Left lung (tissue), 4 donors: ENCODE measurements at regions not wholly inside any gene's neighbourhood (a gene's known extent, or its start where the extent isn't known, plus 50 kb on each side); places are given as distances from the start of the nearest gene placed in this dataset.

Experiments used
- ATAC-seq: fragments of 200-7000 bp; cut with Tn5 transposase; one replicate; pipeline ENCODE4 v1.9.1; 2020; ENCODE audit warnings: moderate library complexity
- DNase-seq, 4 donors: peaks; one replicate each; pipeline ENCODE4 v3.0.0-alpha.2; 2013 to 2020
- H3K27ac ChIP-seq, 2 donors: fragments of 200-600 bp; sonication (generic) in 1 of 2; one replicate each; pipeline versions ENCODE4 v1.5.0 to v1.8.0; 2020 to 2021
- H3K27me3 ChIP-seq, 2 donors: fragments of 200-600 bp; sonication (generic) in 1 of 2; one replicate each; pipeline versions ENCODE4 v1.5.0 to v1.8.0; 2020 to 2021
- H3K36me3 ChIP-seq, 2 donors: fragments of 200-600 bp; sonication (generic) in 1 of 2; one replicate each; pipeline versions ENCODE4 v1.5.0 to v1.8.0; 2020 to 2021
- H3K4me1 ChIP-seq, 2 donors: fragments of 200-600 bp; one replicate each; pipeline ENCODE4 v1.8.0; 2021
- H3K4me3 ChIP-seq, 2 donors: fragments of 200-600 bp; sonication (generic) in 1 of 2; one replicate each; pipeline versions ENCODE4 v1.5.0 to v1.8.0; 2020 to 2021; ENCODE audit warnings: mild to moderate bottlenecking in 1 of 2
- H3K9me3 ChIP-seq, 2 donors: fragments of 200-600 bp; sonication (generic) in 1 of 2; one replicate each; pipeline versions ENCODE4 v1.5.0 to v1.8.0; 2020 to 2021
- intact Hi-C, 2 donors: fragments of 100-400 bp; cut with DNase I; formaldehyde crosslinking; loops; one replicate each; pipeline versions ENCODE4 v1.11.2 to v1.14.2; 2022
- TF ChIP-seq, protein P1 (sequence below), 2 donors: fragments of 200-600 bp; sonication (generic) in 1 of 2; IDR thresholded peaks; one replicate each; pipeline versions ENCODE4 v1.5.0 to v1.8.0; 2021; ENCODE audit warnings: antibody characterized with exemption in 2 of 2
- donor health status: DM: no; HTN: yes; CAD: no.
- donor health status: DM: no; HTN: no; CAD: no.

DNA sequence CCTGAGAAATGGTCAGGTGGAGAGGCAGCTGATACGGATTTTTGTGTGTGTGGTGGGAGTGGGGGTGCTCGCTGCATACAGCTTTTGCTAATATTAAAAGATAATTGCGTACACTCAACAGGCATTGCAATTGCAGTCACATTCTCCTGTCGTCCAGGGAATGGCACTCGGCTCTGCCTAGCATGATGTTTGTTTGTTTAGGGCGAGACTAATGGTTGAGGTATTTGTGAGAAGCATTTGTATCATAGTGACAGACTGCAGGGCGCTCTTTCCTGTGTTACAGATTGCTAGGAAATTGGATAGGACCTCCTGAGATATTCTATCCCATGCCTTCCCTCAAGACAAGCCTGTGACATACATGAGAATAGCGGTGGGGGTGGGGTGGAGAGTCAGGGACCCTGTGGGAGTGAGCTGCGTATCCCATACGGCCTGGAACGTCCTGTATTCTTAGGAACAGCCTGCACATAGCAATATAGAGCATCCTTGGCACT lies 207.4 kb downstream of the SOX4 start:
- TF ChIP-seq, protein P1, sequence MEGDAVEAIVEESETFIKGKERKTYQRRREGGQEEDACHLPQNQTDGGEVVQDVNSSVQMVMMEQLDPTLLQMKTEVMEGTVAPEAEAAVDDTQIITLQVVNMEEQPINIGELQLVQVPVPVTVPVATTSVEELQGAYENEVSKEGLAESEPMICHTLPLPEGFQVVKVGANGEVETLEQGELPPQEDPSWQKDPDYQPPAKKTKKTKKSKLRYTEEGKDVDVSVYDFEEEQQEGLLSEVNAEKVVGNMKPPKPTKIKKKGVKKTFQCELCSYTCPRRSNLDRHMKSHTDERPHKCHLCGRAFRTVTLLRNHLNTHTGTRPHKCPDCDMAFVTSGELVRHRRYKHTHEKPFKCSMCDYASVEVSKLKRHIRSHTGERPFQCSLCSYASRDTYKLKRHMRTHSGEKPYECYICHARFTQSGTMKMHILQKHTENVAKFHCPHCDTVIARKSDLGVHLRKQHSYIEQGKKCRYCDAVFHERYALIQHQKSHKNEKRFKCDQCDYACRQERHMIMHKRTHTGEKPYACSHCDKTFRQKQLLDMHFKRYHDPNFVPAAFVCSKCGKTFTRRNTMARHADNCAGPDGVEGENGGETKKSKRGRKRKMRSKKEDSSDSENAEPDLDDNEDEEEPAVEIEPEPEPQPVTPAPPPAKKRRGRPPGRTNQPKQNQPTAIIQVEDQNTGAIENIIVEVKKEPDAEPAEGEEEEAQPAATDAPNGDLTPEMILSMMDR (IDR thresholded peaks at IDR 0.05): no peak
- Histone ChIP-seq H3K27ac (no peak overlapping the region), H3K4me1 (no peaks in the 10 kb centered on the region), H3K9me3 (no peaks in the 10 kb centered on the region), H3K27me3 (no peaks in the 10 kb centered on the region), H3K4me3 (no peak overlapping the region), H3K36me3 (no peaks in the 10 kb centered on the region)
- ATAC-seq (peak; percentile 35), DNase-seq (no peak)
- intact Hi-C loops: no loop called here

DNA sequence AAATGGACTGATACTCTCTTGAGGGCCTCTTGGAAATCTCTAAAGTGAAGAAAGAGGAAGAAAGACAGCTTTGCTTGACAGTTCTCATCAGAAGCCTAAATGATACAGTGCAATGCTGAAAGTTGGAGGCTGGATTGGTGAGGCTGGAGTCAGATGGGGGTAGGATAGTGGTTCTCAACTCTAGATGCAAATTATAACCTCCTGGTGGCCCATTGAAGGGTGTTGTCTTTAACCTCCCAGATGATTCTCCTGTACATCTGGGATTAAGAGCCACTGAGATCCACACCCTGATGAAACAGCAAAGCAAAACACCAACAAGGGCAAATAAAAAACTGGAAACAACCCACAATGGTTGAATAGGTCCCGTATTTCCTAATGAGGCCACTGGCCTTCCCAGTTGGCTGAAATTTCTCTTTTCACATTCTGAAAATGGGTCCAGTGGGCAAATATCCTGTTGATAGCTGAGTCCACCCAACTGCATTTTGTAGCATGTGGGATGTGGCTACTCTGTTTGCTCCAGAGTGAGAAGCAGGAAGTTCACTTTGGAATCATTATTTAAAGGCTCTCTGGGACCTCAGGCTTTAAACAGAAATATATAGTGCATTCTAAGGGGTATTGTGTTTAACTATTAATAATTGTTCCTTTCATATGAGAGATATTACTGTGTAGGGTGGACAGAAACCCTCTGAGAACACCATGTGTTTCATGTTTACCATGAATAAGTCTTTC lies 208.1 kb downstream of the SOX4 start:
- Histone ChIP-seq H3K4me3 (no peak overlapping the region), H3K27ac (no peak overlapping the region), H3K9me3 (no peaks in the 10 kb centered on the region), H3K36me3 (no peaks in the 10 kb centered on the region), H3K27me3 (no peaks in the 10 kb centered on the region), H3K4me1 (no peaks in the 10 kb centered on the region)
- TF ChIP-seq, protein P1 (IDR thresholded peaks at IDR 0.05): no peak
- intact Hi-C loops: no loop called here
- DNase-seq (no peak), ATAC-seq (no peak)

DNA sequence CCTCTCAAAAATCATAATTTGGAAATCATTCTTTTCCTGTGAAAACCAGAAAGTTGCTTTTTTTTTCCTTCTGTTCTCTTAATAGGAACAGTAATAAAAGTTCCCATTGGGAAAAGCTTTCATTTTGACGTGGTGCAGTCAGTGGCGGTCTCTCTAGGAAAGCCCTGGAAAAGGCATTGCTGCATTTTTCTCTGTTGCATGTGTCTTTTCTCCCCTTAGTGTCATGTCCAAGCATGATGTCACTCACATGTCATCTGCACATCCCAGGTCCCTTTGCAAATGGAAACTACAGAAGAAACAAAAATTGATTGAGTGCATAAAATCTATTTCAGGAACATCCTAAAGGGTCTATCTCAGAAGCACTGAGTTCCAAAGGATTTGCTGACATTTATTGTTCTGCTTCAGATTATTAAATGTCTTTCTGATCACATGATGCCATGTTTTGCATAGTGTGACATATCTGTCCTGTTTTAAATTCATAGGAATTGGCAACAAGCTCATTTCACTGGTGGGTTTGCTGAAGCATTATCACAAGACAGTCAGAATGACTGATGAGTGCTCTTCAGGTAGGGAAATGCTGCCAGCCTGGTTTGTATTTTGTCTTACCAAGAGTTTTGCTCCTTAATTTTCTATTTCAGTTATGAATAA lies 208.7 kb downstream of the SOX4 start:
- intact Hi-C loops: no loop called here
- Histone ChIP-seq H3K9me3 (no peaks in the 10 kb centered on the region), H3K27me3 (no peaks in the 10 kb centered on the region), H3K27ac (no peak overlapping the region), H3K4me1 (no peaks in the 10 kb centered on the region), H3K36me3 (no peaks in the 10 kb centered on the region), H3K4me3 (no peak overlapping the region)
- no peak for DNase-seq
- ATAC-seq: no peak
- TF ChIP-seq, protein P1 (IDR thresholded peaks at IDR 0.05): no peak

DNA sequence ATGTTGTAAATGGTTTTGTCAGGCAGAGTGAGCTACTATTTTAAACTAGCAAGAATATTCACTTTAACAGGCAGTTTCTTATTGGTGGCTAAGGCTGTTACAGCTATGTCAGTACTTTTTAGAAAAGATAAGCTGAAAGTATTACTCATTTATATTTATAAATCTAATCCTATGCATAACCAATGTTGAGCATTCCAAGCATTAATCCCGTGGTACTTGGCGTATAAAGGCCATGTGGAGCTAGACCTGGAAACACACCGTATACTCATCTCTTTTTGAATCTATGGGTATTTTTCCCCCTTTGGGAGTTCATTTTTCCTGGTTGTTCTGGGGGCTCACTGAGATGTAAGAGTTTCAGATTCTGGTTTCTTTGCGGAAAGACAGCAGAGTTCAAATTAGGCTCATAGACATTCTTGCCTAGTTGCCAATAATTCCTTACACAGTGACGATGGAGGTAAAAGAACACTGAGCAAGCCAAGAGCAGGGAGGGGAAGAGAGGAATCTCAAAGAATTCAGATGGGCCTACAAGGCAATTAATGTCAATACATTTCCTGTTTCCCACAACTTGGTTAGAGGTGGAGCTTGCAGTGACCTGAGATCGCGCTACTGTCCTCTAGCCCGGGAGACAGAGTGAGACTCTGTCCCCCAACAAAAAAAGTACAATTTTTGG lies 211.5 kb downstream of the SOX4 start:
- no peak overlapping the region for H3K4me3 ChIP-seq
- no peak for ATAC-seq
- TF ChIP-seq, protein P1 (IDR thresholded peaks at IDR 0.05): no peak
- no peaks in the 10 kb centered on the region for H3K36me3 ChIP-seq
- DNase-seq: no peak
- H3K9me3 ChIP-seq: no peaks in the 10 kb centered on the region
- no peaks in the 10 kb centered on the region for H3K27me3 ChIP-seq
- intact Hi-C loops: no loop called here
- no peak overlapping the region for H3K27ac ChIP-seq
- no peaks in the 10 kb centered on the region for H3K4me1 ChIP-seq
